Islet precursor cell (in vitro differentiated cells): ENCODE measurements at regions not wholly inside any gene's neighbourhood (a gene's known extent, or its start where the extent isn't known, plus 50 kb on each side); places are given as distances from the start of the nearest gene placed in this dataset.

Source experiments
- DNase-seq: peaks from one replicate; pipeline ENCODE4 v3.0.0-alpha.2; 2018

DNA sequence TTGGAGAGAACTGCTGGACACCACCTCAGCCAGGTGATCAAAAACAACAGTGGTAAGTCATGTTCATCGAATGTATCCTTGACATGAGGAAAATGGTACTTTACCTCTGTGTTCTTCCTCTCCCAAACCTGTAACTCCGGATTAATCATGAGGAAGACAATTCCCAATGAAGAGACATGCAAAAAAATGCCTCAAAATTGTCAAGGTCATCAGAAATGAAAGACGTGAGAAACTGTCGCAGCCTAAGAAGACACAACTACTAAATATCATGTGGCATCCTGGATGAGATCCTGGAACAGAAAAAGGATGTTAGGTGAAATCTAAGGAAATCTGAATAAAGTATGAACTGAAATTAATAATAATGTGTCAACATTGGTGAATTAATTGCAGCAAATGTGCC is 178.4 kb downstream of the LACC1 start:
- DNase-seq = no peak

- no peak for DNase-seq
Observed at GRCh38 chr13:44058624-44059215, 179.0 kb downstream of the LACC1 start.

GRCh38 chr13:44061876-44062275 is 182.2 kb downstream of the LACC1 start:
- DNase-seq = no peak

GRCh38 chr13:44063467-44063866 is 183.8 kb downstream of the LACC1 start:
- no peak for DNase-seq

- no peak for DNase-seq
Observed at GRCh38 chr13:44063881-44064280, 184.2 kb downstream of the LACC1 start.

GRCh38 chr13:44064357-44064756 is 184.7 kb downstream of the LACC1 start:
- no peak for DNase-seq

- peak; percentile 51 for DNase-seq
Observed at GRCh38 chr13:44068169-44068568, 188.5 kb downstream of the LACC1 start.

- no peak for DNase-seq
Observed at GRCh38 chr13:44068737-44069136, 189.0 kb downstream of the LACC1 start.

GRCh38 chr13:44072536-44072935 is 192.8 kb downstream of the LACC1 start:
- DNase-seq = no peak

DNA sequence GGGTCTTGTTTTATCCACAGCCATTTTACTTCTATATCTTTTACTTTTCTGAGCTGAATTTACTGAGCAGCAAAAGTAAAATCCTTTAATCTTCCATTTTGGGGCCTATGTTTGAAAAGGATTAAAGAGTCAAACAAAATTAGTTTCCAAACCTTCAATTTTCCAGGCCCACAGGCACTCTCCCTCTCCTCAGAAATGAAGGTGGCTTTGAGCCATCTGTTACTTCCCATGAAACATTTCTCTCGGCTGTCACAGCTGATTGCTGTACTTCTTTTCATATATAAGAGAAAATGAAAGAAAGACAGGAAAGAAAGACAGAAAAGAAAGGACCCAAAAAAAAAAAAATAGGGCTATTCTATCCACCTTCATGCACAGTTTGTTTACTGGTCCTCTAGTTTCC is 194.9 kb downstream of the LACC1 start:
- no peak for DNase-seq

DNA sequence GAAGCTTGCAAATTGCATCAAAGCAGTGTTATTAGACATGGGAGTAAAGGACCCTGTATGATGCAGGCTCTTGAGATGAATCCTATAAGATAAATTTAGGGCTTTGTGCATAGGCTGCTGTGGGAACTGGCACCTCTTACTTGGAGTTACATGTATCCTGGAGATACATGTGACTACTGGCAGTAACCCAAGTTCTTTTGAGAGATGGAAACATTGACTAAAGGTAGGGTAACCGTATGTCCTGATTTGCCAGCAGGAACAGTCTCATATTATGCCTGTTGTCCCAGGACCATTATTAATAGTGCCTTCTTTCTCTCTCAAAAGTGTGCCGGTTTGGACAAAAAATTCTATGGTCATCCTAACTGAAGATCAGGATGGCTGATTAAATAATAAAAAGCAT is 195.4 kb downstream of the LACC1 start:
- no peak for DNase-seq

- no peak for DNase-seq
Observed at GRCh38 chr13:44078806-44079376, 199.2 kb downstream of the LACC1 start.

DNA sequence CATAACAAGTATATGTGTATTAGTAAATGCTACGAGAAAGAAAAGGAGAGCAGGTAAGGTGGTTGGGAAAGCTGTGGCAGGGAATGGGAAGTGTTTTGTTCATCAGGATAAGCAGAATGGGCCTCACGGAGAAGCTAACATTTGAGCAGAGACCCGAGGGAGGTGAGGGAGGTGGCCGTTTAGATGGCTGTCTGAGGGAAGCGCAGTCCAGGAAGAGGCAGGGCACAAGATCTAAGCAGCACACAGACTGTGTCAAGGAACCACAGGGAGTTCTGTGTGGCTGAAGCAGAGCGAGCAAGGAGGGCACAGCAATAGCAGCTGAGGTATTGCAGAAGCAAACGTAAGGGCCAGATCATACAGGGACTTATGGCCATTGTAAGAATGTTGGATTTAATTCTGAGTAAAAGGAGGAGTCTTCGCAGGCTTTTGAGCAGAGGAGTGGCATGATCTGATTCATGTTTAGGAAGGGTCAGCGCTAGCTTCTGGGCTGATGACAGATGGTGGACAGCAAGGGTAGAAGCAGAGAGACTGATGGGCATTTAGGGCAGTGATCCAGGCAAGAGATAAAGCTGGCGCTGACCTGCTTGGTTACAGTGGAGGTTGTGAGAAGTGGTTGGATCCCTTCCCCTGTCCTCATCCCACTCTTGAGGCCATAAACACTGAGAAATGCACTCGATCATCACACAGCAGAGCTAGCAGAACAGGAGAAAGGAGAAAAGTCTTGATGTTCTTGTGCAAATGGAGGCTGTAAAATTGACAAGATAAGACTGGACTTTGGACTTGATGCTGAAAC is 199.9 kb downstream of the LACC1 start:
- DNase-seq = no peak

DNA sequence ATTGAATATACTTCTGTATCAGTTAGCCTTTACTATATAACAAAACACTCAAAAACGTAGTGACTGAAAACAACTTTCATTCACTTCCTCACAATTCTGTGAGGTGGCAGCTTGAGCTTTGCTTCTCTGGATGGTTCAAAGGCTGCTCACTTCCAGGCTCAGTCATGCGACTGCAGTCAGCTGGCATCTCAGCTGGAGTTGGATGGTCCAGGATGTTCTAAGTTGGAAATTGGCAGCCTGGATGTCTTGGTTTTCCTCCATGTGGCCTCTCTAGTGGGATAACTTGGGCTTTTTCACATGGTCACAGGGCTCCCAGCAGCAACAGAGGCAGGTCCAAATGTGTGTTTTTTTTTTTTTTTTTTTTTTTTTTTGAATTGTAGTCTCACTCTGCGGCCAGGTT is 204.4 kb downstream of the LACC1 start:
- DNase-seq = no peak

GRCh38 chr13:44086389-44086788 is 206.7 kb downstream of the LACC1 start:
- no peak for DNase-seq

- no peak for DNase-seq
Observed at GRCh38 chr13:44088411-44088810, 208.7 kb downstream of the LACC1 start.

GRCh38 chr13:44088991-44089413 is 209.3 kb downstream of the LACC1 start:
- no peak for DNase-seq

- no peak for DNase-seq
Observed at GRCh38 chr13:44089452-44089851, 209.7 kb downstream of the LACC1 start.

DNA sequence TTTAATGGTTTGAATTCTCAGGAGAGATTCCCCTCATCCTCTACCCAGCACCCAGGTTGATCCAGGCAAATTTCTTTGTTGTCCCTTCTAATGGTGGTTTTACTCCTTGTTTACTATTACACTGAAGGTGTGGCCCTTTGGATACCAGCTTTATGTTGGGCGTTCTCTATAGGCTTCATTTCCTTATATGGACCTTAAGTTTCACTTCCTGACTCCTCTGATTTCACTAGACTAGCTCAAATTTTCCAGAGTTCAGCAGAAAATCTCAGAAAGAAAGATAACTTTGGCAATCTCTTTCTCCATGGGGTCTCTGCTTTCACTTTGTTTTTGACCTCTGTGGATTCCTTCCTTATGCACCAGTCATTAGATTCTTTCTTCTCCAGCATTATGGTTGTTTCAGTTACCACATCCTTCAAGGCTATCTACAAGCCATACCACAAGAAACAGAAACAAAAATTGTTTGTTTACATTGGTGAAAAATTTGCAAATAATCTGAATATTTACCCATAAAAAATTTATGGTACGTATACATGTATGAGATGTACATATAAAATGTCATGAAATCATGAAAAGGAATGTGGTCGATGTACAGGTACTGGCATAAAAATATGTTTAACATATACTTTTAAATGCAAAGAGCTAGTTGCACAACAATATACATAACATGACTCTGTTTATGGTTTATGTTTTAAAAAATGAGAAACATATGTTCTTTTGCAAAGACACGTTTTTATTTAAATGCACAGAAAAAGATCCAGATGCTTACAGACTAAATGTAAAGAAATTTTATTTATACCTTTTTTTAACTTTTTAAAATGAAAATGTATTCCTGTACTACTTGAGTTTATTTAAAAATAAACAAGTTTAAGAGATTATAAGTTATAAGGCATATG is 212.6 kb downstream of the LACC1 start:
- DNase-seq = no peak

DNA sequence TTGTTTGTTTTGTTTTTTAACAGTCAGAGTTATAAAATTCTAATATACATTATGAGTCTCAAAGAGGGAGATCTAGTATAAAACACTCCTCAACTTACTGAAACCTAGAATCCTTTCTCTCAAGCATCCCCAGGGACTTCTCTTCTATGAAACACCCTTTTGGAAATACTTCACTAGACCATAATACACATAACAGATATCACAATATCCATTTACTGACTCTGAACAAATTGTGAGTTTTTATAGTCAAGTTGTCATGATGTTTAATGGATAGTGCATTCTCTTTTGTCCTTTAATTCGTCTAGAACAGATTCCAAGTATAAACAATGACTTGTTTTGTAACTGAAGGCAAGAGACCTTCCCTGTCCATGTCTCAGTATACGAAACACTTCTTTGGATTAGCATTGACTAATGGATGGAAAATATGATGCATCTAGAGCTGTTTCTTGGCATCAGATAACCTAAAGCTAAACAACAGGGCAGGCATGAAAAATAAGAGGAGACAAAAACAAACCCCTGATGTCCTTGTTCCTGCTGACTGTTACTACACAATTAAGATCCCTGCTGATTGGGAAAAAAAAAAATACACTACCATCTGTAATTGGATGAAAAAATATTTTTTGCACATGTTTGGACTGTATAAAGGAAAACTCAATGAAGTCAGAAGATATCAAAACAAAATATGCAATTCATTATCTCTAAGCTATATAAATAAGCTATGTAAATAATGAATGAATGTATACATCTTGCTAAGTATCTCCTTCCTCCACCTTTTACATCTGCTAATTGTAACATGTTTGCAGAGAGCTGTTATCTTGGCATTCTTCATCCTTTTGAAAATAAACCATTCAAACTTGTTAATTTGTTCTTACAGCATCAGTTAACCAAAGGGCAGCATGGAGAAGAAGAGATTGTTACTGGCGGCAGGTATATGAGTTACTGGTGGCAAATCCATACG is 214.2 kb downstream of the LACC1 start:
- DNase-seq = no peak

- DNase-seq = no peak
Observed at GRCh38 chr13:44096901-44097300, 217.2 kb downstream of the LACC1 start.

- no peak for DNase-seq
Observed at GRCh38 chr13:44098559-44098958, 218.9 kb downstream of the LACC1 start.
